ENCODE measurements at regions not wholly inside any gene's neighbourhood (a gene's known extent, or its start where the extent isn't known, plus 50 kb on each side); places are given as distances from the start of the nearest gene placed in this dataset.

- DNase-seq, result no peak
- H3K27me3 ChIP-seq (replicated peaks in 2 of 5; ENCODE audit: control insufficient read depth in 4 of 5, insufficient read depth in 5 of 5, low read length in 4 of 5), result peaks cover 0 to 6% (median 0%) of the 10 kb centered on the region in 5 experiments
- 92% methylated on average over 5 of the region's 14 CpGs for WGBS (ENCODE audit: insufficient coverage)
- H3K36me3 ChIP-seq (ENCODE audit: control insufficient read depth in 4 of 4, insufficient read depth in 4 of 4, low read length in 3 of 4), result no peaks in the 10 kb centered on the region
- H3K9me3 ChIP-seq (ENCODE audit: control extremely low read depth in 1 of 5, control insufficient read depth in 4 of 5, insufficient read depth in 2 of 5, low read depth in 1 of 5, low read length in 4 of 5), result peaks cover 0 to 1% (median 0%) of the 10 kb centered on the region in 5 experiments
- CTCF ChIA-PET, result no interaction called here
- POLR2A ChIA-PET, result no interaction called here
- no peaks in the 10 kb centered on the region for H3K4me1 ChIP-seq (ENCODE audit: control extremely low read depth in 1 of 4, control insufficient read depth in 4 of 4, insufficient read depth in 4 of 4, low read length in 3 of 4)
- H3K4me3 ChIP-seq (ENCODE audit: control insufficient read depth in 1 of 7, extremely low read depth in 1 of 7, insufficient read depth in 4 of 7, low read depth in 2 of 7, low read length in 6 of 7), result no peak overlapping the region
- H3K27ac ChIP-seq (ENCODE audit: insufficient read depth in 1 of 2, low read depth in 1 of 2, low read length in 2 of 2, poor library complexity in 1 of 2, severe bottlenecking in 2 of 2), result no peak overlapping the region
These were observed 238.7 kb upstream of the ZFHX3 start for GRCh38 chr16:73286346-73287267.

GRCh38 chr16:73285436-73286201, 237.7 kb upstream of the ZFHX3 start:
- Histone ChIP-seq H3K9me3 (ENCODE audit: control extremely low read depth in 1 of 5, control insufficient read depth in 4 of 5, insufficient read depth in 2 of 5, low read depth in 1 of 5, low read length in 4 of 5) (peaks cover 0 to 1% (median 0%) of the 10 kb centered on the region in 5 experiments), H3K27me3 (replicated peaks in 2 of 5; ENCODE audit: control insufficient read depth in 4 of 5, insufficient read depth in 5 of 5, low read length in 4 of 5) (peaks cover 0 to 5% (median 0%) of the 10 kb centered on the region in 5 experiments), H3K36me3 (ENCODE audit: control insufficient read depth in 4 of 4, insufficient read depth in 4 of 4, low read length in 3 of 4) (no peaks in the 10 kb centered on the region), H3K4me3 (ENCODE audit: control insufficient read depth in 1 of 7, extremely low read depth in 1 of 7, insufficient read depth in 4 of 7, low read depth in 2 of 7, low read length in 6 of 7) (no peak overlapping the region), H3K27ac (ENCODE audit: insufficient read depth in 1 of 2, low read depth in 1 of 2, low read length in 2 of 2, poor library complexity in 1 of 2, severe bottlenecking in 2 of 2) (no peak overlapping the region), H3K4me1 (ENCODE audit: control extremely low read depth in 1 of 4, control insufficient read depth in 4 of 4, insufficient read depth in 4 of 4, low read length in 3 of 4) (no peaks in the 10 kb centered on the region)
- ChIA-PET POLR2A (no interaction called here), CTCF (no interaction called here)
- no peak for DNase-seq
- 89% methylated on average over 11 of the region's 15 CpGs for WGBS (ENCODE audit: insufficient coverage)

- ChIA-PET POLR2A (no interaction called here), CTCF (no interaction called here)
- peaks cover 0 to 2% (median 0%) of the 10 kb centered on the region in 5 experiments for H3K27me3 ChIP-seq (replicated peaks in 2 of 5; ENCODE audit: control insufficient read depth in 4 of 5, insufficient read depth in 5 of 5, low read length in 4 of 5)
- no peaks in the 10 kb centered on the region for H3K36me3 ChIP-seq (ENCODE audit: control insufficient read depth in 4 of 4, insufficient read depth in 4 of 4, low read length in 3 of 4)
- H3K27ac ChIP-seq (ENCODE audit: insufficient read depth in 1 of 2, low read depth in 1 of 2, low read length in 2 of 2, poor library complexity in 1 of 2, severe bottlenecking in 2 of 2), result no peak overlapping the region
- no CpG with 5 or more reads among the region's 2 CpGs for WGBS (ENCODE audit: insufficient coverage)
- no peaks in the 10 kb centered on the region for H3K4me1 ChIP-seq (ENCODE audit: control extremely low read depth in 1 of 4, control insufficient read depth in 4 of 4, insufficient read depth in 4 of 4, low read length in 3 of 4)
- H3K9me3 ChIP-seq (ENCODE audit: control extremely low read depth in 1 of 5, control insufficient read depth in 4 of 5, insufficient read depth in 2 of 5, low read depth in 1 of 5, low read length in 4 of 5), result no peaks in the 10 kb centered on the region
- no peak overlapping the region for H3K4me3 ChIP-seq (ENCODE audit: control insufficient read depth in 1 of 7, extremely low read depth in 1 of 7, insufficient read depth in 4 of 7, low read depth in 2 of 7, low read length in 6 of 7)
- DNase-seq, result no peak
These were observed 232.5 kb upstream of the ZFHX3 start for GRCh38 chr16:73280388-73280787.

- DNase-seq, result no peak
- H3K36me3 ChIP-seq (ENCODE audit: control insufficient read depth in 4 of 4, insufficient read depth in 4 of 4, low read length in 3 of 4), result no peaks in the 10 kb centered on the region
- ChIA-PET CTCF (no interaction called here), POLR2A (no interaction called here)
- no peak overlapping the region for H3K27ac ChIP-seq (ENCODE audit: insufficient read depth in 1 of 2, low read depth in 1 of 2, low read length in 2 of 2, poor library complexity in 1 of 2, severe bottlenecking in 2 of 2)
- no peaks in the 10 kb centered on the region for H3K9me3 ChIP-seq (ENCODE audit: control extremely low read depth in 1 of 5, control insufficient read depth in 4 of 5, insufficient read depth in 2 of 5, low read depth in 1 of 5, low read length in 4 of 5)
- no peaks in the 10 kb centered on the region for H3K4me1 ChIP-seq (ENCODE audit: control extremely low read depth in 1 of 4, control insufficient read depth in 4 of 4, insufficient read depth in 4 of 4, low read length in 3 of 4)
- 87% methylated on average over 2 of the region's 3 CpGs for WGBS (ENCODE audit: insufficient coverage)
- no peak overlapping the region for H3K4me3 ChIP-seq (ENCODE audit: control insufficient read depth in 1 of 7, extremely low read depth in 1 of 7, insufficient read depth in 4 of 7, low read depth in 2 of 7, low read length in 6 of 7)
- peaks cover 0 to 2% (median 0%) of the 10 kb centered on the region in 5 experiments for H3K27me3 ChIP-seq (replicated peaks in 2 of 5; ENCODE audit: control insufficient read depth in 4 of 5, insufficient read depth in 5 of 5, low read length in 4 of 5)
These were observed 231.5 kb upstream of the ZFHX3 start for GRCh38 chr16:73279451-73279850.

GRCh38 chr16:73277071-73277470, 229.1 kb upstream of the ZFHX3 start:
- WGBS (ENCODE audit: insufficient coverage), result 97% methylated on average over 4 of the region's 5 CpGs
- CTCF ChIA-PET, result no interaction called here
- POLR2A ChIA-PET, result no interaction called here

GRCh38 chr16:73275448-73275847, 227.5 kb upstream of the ZFHX3 start:
- peaks cover 0 to 3% (median 0%) of the 10 kb centered on the region in 5 experiments for H3K27me3 ChIP-seq (replicated peaks in 2 of 5; ENCODE audit: control insufficient read depth in 4 of 5, insufficient read depth in 5 of 5, low read length in 4 of 5)
- ChIA-PET POLR2A (no interaction called here), CTCF (no interaction called here)
- no peaks in the 10 kb centered on the region for H3K36me3 ChIP-seq (ENCODE audit: control insufficient read depth in 4 of 4, insufficient read depth in 4 of 4, low read length in 3 of 4)
- DNase-seq, result no peak
- 100% methylated on average over 2 of the region's 2 CpGs for WGBS (ENCODE audit: insufficient coverage)
- H3K27ac ChIP-seq (ENCODE audit: insufficient read depth in 1 of 2, low read depth in 1 of 2, low read length in 2 of 2, poor library complexity in 1 of 2, severe bottlenecking in 2 of 2), result no peak overlapping the region
- H3K4me3 ChIP-seq (ENCODE audit: control insufficient read depth in 1 of 7, extremely low read depth in 1 of 7, insufficient read depth in 4 of 7, low read depth in 2 of 7, low read length in 6 of 7), result no peak overlapping the region
- H3K9me3 ChIP-seq (ENCODE audit: control extremely low read depth in 1 of 5, control insufficient read depth in 4 of 5, insufficient read depth in 2 of 5, low read depth in 1 of 5, low read length in 4 of 5), result no peaks in the 10 kb centered on the region
- no peaks in the 10 kb centered on the region for H3K4me1 ChIP-seq (ENCODE audit: control extremely low read depth in 1 of 4, control insufficient read depth in 4 of 4, insufficient read depth in 4 of 4, low read length in 3 of 4)

More at GRCh38 chr16:73277071-73277470, 229.1 kb upstream of the ZFHX3 start:
- Histone ChIP-seq H3K4me1 (ENCODE audit: control extremely low read depth in 1 of 4, control insufficient read depth in 4 of 4, insufficient read depth in 4 of 4, low read length in 3 of 4) (no peaks in the 10 kb centered on the region), H3K27ac (ENCODE audit: insufficient read depth in 1 of 2, low read depth in 1 of 2, low read length in 2 of 2, poor library complexity in 1 of 2, severe bottlenecking in 2 of 2) (no peak overlapping the region), H3K36me3 (ENCODE audit: control insufficient read depth in 4 of 4, insufficient read depth in 4 of 4, low read length in 3 of 4) (no peaks in the 10 kb centered on the region), H3K27me3 (replicated peaks in 2 of 5; ENCODE audit: control insufficient read depth in 4 of 5, insufficient read depth in 5 of 5, low read length in 4 of 5) (peaks cover 0 to 2% (median 0%) of the 10 kb centered on the region in 5 experiments), H3K4me3 (ENCODE audit: control insufficient read depth in 1 of 7, extremely low read depth in 1 of 7, insufficient read depth in 4 of 7, low read depth in 2 of 7, low read length in 6 of 7) (no peak overlapping the region), H3K9me3 (ENCODE audit: control extremely low read depth in 1 of 5, control insufficient read depth in 4 of 5, insufficient read depth in 2 of 5, low read depth in 1 of 5, low read length in 4 of 5) (no peaks in the 10 kb centered on the region)
- no peak for DNase-seq

GRCh38 chr16:73275024-73275423, 227.1 kb upstream of the ZFHX3 start:
- Histone ChIP-seq H3K27ac (ENCODE audit: insufficient read depth in 1 of 2, low read depth in 1 of 2, low read length in 2 of 2, poor library complexity in 1 of 2, severe bottlenecking in 2 of 2) (no peak overlapping the region), H3K4me3 (ENCODE audit: control insufficient read depth in 1 of 7, extremely low read depth in 1 of 7, insufficient read depth in 4 of 7, low read depth in 2 of 7, low read length in 6 of 7) (no peak overlapping the region), H3K9me3 (ENCODE audit: control extremely low read depth in 1 of 5, control insufficient read depth in 4 of 5, insufficient read depth in 2 of 5, low read depth in 1 of 5, low read length in 4 of 5) (no peaks in the 10 kb centered on the region), H3K36me3 (ENCODE audit: control insufficient read depth in 4 of 4, insufficient read depth in 4 of 4, low read length in 3 of 4) (no peaks in the 10 kb centered on the region), H3K27me3 (replicated peaks in 2 of 5; ENCODE audit: control insufficient read depth in 4 of 5, insufficient read depth in 5 of 5, low read length in 4 of 5) (peaks cover 0 to 3% (median 0%) of the 10 kb centered on the region in 5 experiments), H3K4me1 (ENCODE audit: control extremely low read depth in 1 of 4, control insufficient read depth in 4 of 4, insufficient read depth in 4 of 4, low read length in 3 of 4) (no peaks in the 10 kb centered on the region)
- ChIA-PET CTCF (no interaction called here), POLR2A (no interaction called here)
- DNase-seq, result no peak
- 80% methylated on average over 2 of the region's 5 CpGs for WGBS (ENCODE audit: insufficient coverage)

Data from common myeloid progenitor, CD34-positive (primary cell).